Activated CD4-positive, alpha-beta T cell treated with anti-CD3 and anti-CD28 coated beads, Interleukin-2, amount 50 U/mL, for 4 hours (primary cell): ENCODE measurements at regions not wholly inside any gene's neighbourhood (a gene's known extent, or its start where the extent isn't known, plus 50 kb on each side); places are given as distances from the start of the nearest gene placed in this dataset.
"Not testable (repeated sequence)": the region's sequence is repeated elsewhere in the genome, so short reads cannot be mapped to it uniquely, and the experiment has no call there.

Experiments
- DNase-seq, 2 experiments: peaks; one replicate each; pipeline ENCODE4 v3.0.0-alpha.2; 2020

- no peak for DNase-seq
These were observed 172.5 kb downstream of the IER5 start for GRCh38 chr1:181260994-181261393.

GRCh38 chr1:181262069-181262468 lies 173.6 kb downstream of the IER5 start:
- no peak for DNase-seq

GRCh38 chr1:181263444-181263843 lies 174.9 kb downstream of the IER5 start:
- no peak for DNase-seq

GRCh38 chr1:181264821-181265220 lies 176.3 kb downstream of the IER5 start:
- no peak for DNase-seq

GRCh38 chr1:181284978-181285377 lies 196.5 kb downstream of the IER5 start:
- DNase-seq: no peak

GRCh38 chr1:181295217-181295616 lies 188.1 kb upstream of the CACNA1E start:
- DNase-seq: no peak

GRCh38 chr1:181296180-181296579 lies 187.1 kb upstream of the CACNA1E start:
- no peak for DNase-seq

- DNase-seq: no peak
These were observed 175.2 kb upstream of the CACNA1E start for GRCh38 chr1:181308098-181308497.

GRCh38 chr1:181310560-181310959 lies 172.8 kb upstream of the CACNA1E start:
- DNase-seq: no peak

- DNase-seq: no peak
These were observed 170.4 kb upstream of the CACNA1E start for GRCh38 chr1:181312946-181313345.

- no peak for DNase-seq
These were observed 169.9 kb upstream of the CACNA1E start for GRCh38 chr1:181313466-181313865.

GRCh38 chr1:181314010-181314409 lies 169.3 kb upstream of the CACNA1E start:
- no peak for DNase-seq

- DNase-seq: no peak
These were observed 168.4 kb upstream of the CACNA1E start for GRCh38 chr1:181314959-181315358.

- DNase-seq: no peak
These were observed 165.9 kb upstream of the CACNA1E start for GRCh38 chr1:181317261-181317930.

GRCh38 chr1:181318022-181318857 lies 165.1 kb upstream of the CACNA1E start:
- no peak for DNase-seq

- no peak for DNase-seq
These were observed 164.5 kb upstream of the CACNA1E start for GRCh38 chr1:181318858-181319235.

GRCh38 chr1:181319907-181320306 lies 163.4 kb upstream of the CACNA1E start:
- DNase-seq: no peak

- peak; percentile 18 for DNase-seq
These were observed 158.3 kb upstream of the CACNA1E start for GRCh38 chr1:181324797-181325616.

- not testable (repeated sequence) for DNase-seq
These were observed 157.6 kb upstream of the CACNA1E start for GRCh38 chr1:181325765-181326164.

- DNase-seq: no peak
These were observed 157.0 kb upstream of the CACNA1E start for GRCh38 chr1:181326348-181326747.

GRCh38 chr1:181327796-181328195 lies 155.5 kb upstream of the CACNA1E start:
- DNase-seq: no peak

- no peak for DNase-seq
These were observed 148.6 kb upstream of the CACNA1E start for GRCh38 chr1:181334724-181335123.

- DNase-seq: no peak
These were observed 147.7 kb upstream of the CACNA1E start for GRCh38 chr1:181335631-181336030.
